Osteocyte (in vitro differentiated cells): ENCODE measurements at regions not wholly inside any gene's neighbourhood (a gene's known extent, or its start where the extent isn't known, plus 50 kb on each side); places are given as distances from the start of the nearest gene placed in this dataset.

ENCODE experiments used
- DNase-seq: peaks from one replicate; pipeline ENCODE4 v3.0.0; 2021; ENCODE audit warnings: mixed read lengths; ENCODE audit not compliant: unreplicated experiment; ENCODE audit errors: extremely low spot score
- H3K27ac Mint-ChIP-seq: one replicate; pipeline ENCODE4 v1.8.0; 2021; ENCODE audit warnings: mild to moderate bottlenecking, mixed read lengths; ENCODE audit not compliant: unreplicated experiment
- H3K27me3 Mint-ChIP-seq: one replicate; pipeline ENCODE4 v1.8.0; 2021; ENCODE audit warnings: mixed read lengths; ENCODE audit not compliant: unreplicated experiment
- H3K36me3 Mint-ChIP-seq: one replicate; pipeline ENCODE4 v1.8.0; 2021; ENCODE audit warnings: mixed read lengths; ENCODE audit not compliant: unreplicated experiment
- H3K4me1 Mint-ChIP-seq: one replicate; pipeline ENCODE4 v1.8.0; 2021; ENCODE audit warnings: mixed read lengths; ENCODE audit not compliant: unreplicated experiment
- H3K4me3 Mint-ChIP-seq: one replicate; pipeline ENCODE4 v1.8.0; 2021; ENCODE audit warnings: mild to moderate bottlenecking, moderate library complexity, mixed read lengths; ENCODE audit not compliant: unreplicated experiment
- H3K9me3 Mint-ChIP-seq: one replicate; pipeline ENCODE4 v1.8.0; 2021; ENCODE audit warnings: mixed read lengths; ENCODE audit not compliant: unreplicated experiment
- TF ChIP-seq, protein P1 (sequence below): fragments of 200-600 bp; sonication (generic); IDR thresholded peaks from 2 replicates; pipeline ENCODE4 v1.5.0; 2021; ENCODE audit warnings: antibody characterized with exemption, mild to moderate bottlenecking, moderate library complexity

DNA sequence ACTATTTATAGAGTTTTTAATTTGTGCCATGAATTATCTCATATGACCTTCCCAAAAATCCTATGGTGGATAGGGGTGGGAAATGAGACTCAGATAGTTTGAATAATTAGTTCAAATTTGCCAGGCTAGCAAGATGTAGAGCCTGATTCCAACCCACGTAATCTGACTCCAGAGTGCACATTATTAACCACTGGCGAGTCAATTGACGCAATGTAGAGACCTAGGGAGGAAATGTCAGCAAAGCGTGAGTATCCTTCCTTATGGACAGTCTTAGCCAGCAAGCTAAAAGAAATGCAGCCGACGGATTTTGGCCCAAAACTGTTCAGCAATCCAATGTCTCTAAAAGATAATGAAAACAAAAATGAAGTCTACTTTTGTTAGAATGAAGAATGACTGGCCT lies 193.3 kb upstream of the KRR1 start:
- Mint-ChIP-seq H3K36me3 (no peaks in the 10 kb centered on the region), H3K9me3 (no peaks in the 10 kb centered on the region), H3K4me3 (no peak overlapping the region), H3K4me1 (peaks cover 49% of the 10 kb centered on the region), H3K27ac (no peak overlapping the region), H3K27me3 (no peaks in the 10 kb centered on the region)
- no peak for DNase-seq
- TF ChIP-seq, protein P1, sequence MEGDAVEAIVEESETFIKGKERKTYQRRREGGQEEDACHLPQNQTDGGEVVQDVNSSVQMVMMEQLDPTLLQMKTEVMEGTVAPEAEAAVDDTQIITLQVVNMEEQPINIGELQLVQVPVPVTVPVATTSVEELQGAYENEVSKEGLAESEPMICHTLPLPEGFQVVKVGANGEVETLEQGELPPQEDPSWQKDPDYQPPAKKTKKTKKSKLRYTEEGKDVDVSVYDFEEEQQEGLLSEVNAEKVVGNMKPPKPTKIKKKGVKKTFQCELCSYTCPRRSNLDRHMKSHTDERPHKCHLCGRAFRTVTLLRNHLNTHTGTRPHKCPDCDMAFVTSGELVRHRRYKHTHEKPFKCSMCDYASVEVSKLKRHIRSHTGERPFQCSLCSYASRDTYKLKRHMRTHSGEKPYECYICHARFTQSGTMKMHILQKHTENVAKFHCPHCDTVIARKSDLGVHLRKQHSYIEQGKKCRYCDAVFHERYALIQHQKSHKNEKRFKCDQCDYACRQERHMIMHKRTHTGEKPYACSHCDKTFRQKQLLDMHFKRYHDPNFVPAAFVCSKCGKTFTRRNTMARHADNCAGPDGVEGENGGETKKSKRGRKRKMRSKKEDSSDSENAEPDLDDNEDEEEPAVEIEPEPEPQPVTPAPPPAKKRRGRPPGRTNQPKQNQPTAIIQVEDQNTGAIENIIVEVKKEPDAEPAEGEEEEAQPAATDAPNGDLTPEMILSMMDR = no peak

DNA sequence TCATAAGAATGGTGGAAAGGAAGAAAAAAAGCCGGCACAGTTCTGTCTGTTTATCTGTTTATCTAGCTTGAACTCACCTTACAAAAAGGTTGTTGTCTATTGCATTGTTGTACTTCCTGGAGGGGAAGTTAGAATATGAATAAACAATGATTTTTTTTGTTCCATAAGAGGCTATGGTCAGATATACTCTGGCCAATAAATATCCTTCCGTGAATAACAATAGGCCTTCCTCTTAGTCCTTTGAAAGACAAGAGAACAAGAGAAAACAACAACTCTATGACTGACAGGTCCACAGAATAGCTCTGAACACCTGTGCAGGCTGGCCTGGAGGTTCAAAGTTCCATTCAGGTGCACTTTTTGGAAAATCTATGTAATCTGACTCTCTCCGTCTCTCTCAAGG lies 192.8 kb upstream of the KRR1 start:
- DNase-seq = no peak
- Mint-ChIP-seq H3K36me3 (peaks cover 1% of the 10 kb centered on the region), H3K27ac (no peak overlapping the region), H3K27me3 (no peaks in the 10 kb centered on the region), H3K4me3 (no peak overlapping the region), H3K4me1 (peaks cover 48% of the 10 kb centered on the region), H3K9me3 (no peaks in the 10 kb centered on the region)
- TF ChIP-seq, protein P1 = no peak

DNA sequence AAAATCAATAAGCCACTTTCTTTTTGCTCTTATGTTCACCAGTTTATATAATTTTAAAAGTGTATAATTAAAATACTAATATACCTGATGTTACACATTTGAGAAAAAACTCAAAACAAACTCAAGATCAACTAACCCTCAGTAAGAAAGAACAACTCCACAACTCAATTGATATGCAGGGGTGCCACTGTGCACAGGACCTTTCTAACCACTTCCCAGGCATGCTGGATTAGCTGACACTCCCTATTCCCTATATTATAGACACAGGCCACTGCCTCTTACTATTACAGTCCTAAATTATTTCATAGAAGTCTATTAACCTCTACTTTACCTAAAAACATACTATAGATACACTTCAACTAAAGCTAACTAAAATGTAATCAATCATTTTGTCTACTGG lies 191.7 kb upstream of the KRR1 start:
- no peak overlapping the region for H3K27ac Mint-ChIP-seq
- H3K4me3 Mint-ChIP-seq = no peak overlapping the region
- no peaks in the 10 kb centered on the region for H3K27me3 Mint-ChIP-seq
- peaks cover 43% of the 10 kb centered on the region for H3K4me1 Mint-ChIP-seq
- DNase-seq = no peak
- H3K9me3 Mint-ChIP-seq = no peaks in the 10 kb centered on the region
- peaks cover 3% of the 10 kb centered on the region for H3K36me3 Mint-ChIP-seq
- TF ChIP-seq, protein P1 = no peak

DNA sequence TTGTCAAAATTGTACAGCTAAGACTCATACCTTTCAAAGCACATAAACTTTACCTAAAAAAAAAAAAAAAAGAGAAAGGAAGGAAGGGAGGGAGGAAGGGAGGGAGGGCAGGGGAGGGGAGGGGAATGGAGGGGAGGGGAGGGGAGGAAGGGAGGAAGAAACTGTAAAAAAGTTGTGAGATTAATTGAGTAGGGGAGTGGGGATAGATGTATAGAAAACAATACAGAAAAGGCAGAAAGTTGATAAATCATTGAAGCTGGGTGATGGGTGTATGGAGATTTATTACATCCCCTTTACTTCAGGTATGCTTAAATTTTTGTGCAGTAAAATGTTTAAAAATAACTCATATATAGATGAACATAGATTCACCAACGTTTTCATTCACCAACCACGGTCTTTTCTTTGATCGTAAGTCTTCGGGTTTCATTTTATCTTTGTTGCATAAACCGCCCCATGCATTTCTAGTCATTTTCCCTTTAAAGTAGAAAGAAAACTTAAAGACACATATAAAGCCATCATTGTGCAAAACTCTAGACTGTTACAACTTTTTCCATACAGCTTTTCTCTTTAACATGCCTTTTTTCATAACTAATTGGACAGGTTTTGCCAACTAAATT lies 191.2 kb upstream of the KRR1 start:
- H3K9me3 Mint-ChIP-seq = no peaks in the 10 kb centered on the region
- H3K36me3 Mint-ChIP-seq = peaks cover 3% of the 10 kb centered on the region
- TF ChIP-seq, protein P1 = no peak
- H3K27ac Mint-ChIP-seq = no peak overlapping the region
- H3K27me3 Mint-ChIP-seq = no peaks in the 10 kb centered on the region
- H3K4me1 Mint-ChIP-seq = peaks cover 38% of the 10 kb centered on the region
- no peak overlapping the region for H3K4me3 Mint-ChIP-seq
- DNase-seq = no peak

DNA sequence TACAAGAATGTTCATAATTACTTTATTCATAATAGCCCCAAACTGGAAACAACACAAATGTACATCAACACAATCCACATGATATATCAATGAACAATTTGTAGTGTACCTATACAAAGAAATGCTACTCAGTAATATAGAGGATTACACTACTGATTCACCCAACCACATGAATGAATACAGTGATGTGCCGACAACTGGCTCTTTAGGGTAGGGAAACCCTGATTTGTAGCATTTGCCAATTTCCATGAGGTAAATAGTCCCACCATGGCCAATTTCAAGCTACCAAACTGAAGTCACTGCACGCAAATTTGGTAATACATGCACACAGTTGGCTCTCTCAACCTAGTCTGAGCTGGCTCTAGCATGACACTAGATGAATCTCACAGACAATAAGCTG lies 190.4 kb upstream of the KRR1 start:
- no peaks in the 10 kb centered on the region for H3K9me3 Mint-ChIP-seq
- TF ChIP-seq, protein P1 = no peak
- no peak overlapping the region for H3K4me3 Mint-ChIP-seq
- no peak overlapping the region for H3K27ac Mint-ChIP-seq
- no peaks in the 10 kb centered on the region for H3K27me3 Mint-ChIP-seq
- no peak for DNase-seq
- H3K36me3 Mint-ChIP-seq = peaks cover 3% of the 10 kb centered on the region
- H3K4me1 Mint-ChIP-seq = peaks cover 30% of the 10 kb centered on the region
